ENCODE measurements at regions not wholly inside any gene's neighbourhood (a gene's known extent, or its start where the extent isn't known, plus 50 kb on each side); places are given as distances from the start of the nearest gene placed in this dataset.

- no peak for TF ChIP-seq CTCF (IDR thresholded peaks at IDR 0.05; ENCODE audit: low read depth, low read length)
- no peak for DNase-seq (ENCODE audit: extremely low read depth, low read depth)
Measured at GRCh38 chr2:66814916-66815315, 380.0 kb downstream of the MEIS1 start.

- TF ChIP-seq CTCF (IDR thresholded peaks at IDR 0.05; ENCODE audit: low read depth, low read length), result no peak
- DNase-seq (ENCODE audit: extremely low read depth, low read depth), result no peak
Measured at GRCh38 chr2:66815886-66816285, 381.0 kb downstream of the MEIS1 start.

- no peak for TF ChIP-seq CTCF (IDR thresholded peaks at IDR 0.05; ENCODE audit: low read depth, low read length)
- DNase-seq (ENCODE audit: extremely low read depth, low read depth), result no peak
Measured at GRCh38 chr2:66821168-66821567, 386.2 kb downstream of the MEIS1 start.

- no peak for DNase-seq (ENCODE audit: extremely low read depth, low read depth)
- no peak for TF ChIP-seq CTCF (IDR thresholded peaks at IDR 0.05; ENCODE audit: low read depth, low read length)
Measured at GRCh38 chr2:66822186-66822585, 387.3 kb downstream of the MEIS1 start.

- DNase-seq (ENCODE audit: extremely low read depth, low read depth), result no peak
- TF ChIP-seq CTCF (IDR thresholded peaks at IDR 0.05; ENCODE audit: low read depth, low read length), result no peak
Measured at GRCh38 chr2:66824926-66825325, 390.0 kb downstream of the MEIS1 start.

GRCh38 chr2:66827851-66828250, 392.9 kb downstream of the MEIS1 start:
- TF ChIP-seq CTCF (IDR thresholded peaks at IDR 0.05; ENCODE audit: low read depth, low read length), result no peak
- no peak for DNase-seq (ENCODE audit: extremely low read depth, low read depth)

- no peak for DNase-seq (ENCODE audit: extremely low read depth, low read depth)
- TF ChIP-seq CTCF (IDR thresholded peaks at IDR 0.05; ENCODE audit: low read depth, low read length), result no peak
Measured at GRCh38 chr2:66828876-66829275, 394.0 kb downstream of the MEIS1 start.
